IPS-NIHi7 (cell line): ENCODE measurements at regions not wholly inside any gene's neighbourhood (a gene's known extent, or its start where the extent isn't known, plus 50 kb on each side); places are given as distances from the start of the nearest gene placed in this dataset.
A peak's percentile ranks its signal among the peaks of the same experiment; 100 is the strongest.
"Not testable (repeated sequence)": the region's sequence is repeated elsewhere in the genome, so short reads cannot be mapped to it uniquely, and the experiment has no call there.

Experiments used
- DNase-seq: peaks from one replicate; pipeline ENCODE4 v3.0.0; 2012; ENCODE audit warnings: mixed read lengths; ENCODE audit errors: extremely low spot score

- DNase-seq: no peak
These were observed 1131.7 kb upstream of the LRRTM1 start for GRCh38 chr2:81436256-81436655.

- no peak for DNase-seq
These were observed 1108.1 kb upstream of the LRRTM1 start for GRCh38 chr2:81412681-81413080.

DNA sequence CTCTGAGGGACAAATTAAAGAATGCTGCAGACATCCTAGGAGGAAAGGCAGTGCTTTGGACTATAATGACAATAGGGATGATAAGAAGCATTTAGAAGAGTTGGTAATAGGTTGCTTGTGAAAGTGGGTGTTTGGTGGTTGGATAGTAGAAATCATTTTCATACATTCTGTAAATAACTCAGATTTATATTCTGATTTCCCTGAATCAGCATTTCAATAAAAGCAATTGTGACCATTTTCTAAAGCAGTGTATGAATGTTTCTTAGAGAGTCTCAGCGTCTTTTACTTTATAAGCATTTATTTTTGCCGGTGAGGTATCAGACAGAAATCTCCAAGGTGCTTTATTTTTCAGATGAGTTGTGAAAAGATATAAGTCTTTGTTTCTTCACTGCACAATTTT is 1099.0 kb upstream of the LRRTM1 start:
- DNase-seq: no peak

- DNase-seq: no peak
These were observed 1092.0 kb upstream of the LRRTM1 start for GRCh38 chr2:81396417-81397019.

GRCh38 chr2:81395746-81396145 is 1091.2 kb upstream of the LRRTM1 start:
- DNase-seq: no peak

DNA sequence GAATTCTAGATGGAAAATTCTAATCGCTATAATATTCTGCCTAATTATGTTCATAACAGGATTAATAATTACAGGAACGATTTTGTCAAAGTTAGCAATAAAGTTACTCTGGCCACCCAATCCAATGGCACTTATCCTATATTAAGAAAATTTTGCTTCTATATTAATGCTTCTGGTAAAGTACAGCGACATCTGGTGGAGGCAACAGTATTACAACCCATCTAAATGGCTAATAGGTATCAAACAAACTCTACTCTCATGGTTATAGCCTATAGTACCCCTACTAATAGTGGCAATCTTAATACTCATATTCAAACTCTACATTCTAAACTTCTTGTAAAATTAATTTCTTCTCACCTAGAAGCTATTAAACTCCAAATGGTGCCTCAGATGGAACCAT is 1084.7 kb upstream of the LRRTM1 start:
- DNase-seq: no peak

DNA sequence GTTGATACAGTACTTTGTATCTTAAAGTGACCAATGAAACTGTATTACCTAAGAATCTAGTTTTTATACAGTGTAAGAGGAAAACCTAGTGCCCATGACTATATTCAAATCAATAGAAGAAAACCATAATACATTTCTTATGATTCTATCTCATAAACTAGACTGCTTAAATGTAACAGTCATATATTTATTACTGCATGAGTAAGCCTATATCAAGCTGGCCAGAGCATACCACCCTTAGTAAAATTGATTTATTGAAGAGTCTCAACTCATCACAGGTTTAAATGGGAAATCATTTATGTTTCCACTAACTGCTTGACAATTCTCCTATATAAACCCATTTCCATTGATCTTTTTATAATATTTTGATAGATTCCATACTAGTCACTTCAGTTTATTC is 1059.2 kb upstream of the LRRTM1 start:
- no peak for DNase-seq

GRCh38 chr2:81362468-81362867 is 1057.9 kb upstream of the LRRTM1 start:
- not testable (repeated sequence) for DNase-seq

DNA sequence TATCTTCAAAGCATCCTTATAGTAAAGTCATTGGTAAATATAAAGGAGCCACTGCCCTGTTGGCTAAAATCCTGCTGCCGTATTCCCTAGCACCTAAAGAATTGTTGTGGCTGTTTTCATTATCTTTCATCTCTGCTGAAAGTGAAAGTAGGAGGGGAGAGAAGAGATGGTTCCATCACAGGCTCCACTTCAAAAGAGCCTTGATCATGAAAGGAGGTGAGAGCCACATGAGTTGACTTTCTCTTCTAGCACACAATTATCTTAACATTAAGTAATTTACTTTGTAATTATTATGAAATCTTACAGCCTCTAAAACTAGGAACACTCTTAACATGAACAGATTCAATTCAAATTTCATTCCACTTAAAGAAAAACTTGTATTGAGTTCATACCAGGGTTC is 1050.9 kb upstream of the LRRTM1 start:
- no peak for DNase-seq

DNA sequence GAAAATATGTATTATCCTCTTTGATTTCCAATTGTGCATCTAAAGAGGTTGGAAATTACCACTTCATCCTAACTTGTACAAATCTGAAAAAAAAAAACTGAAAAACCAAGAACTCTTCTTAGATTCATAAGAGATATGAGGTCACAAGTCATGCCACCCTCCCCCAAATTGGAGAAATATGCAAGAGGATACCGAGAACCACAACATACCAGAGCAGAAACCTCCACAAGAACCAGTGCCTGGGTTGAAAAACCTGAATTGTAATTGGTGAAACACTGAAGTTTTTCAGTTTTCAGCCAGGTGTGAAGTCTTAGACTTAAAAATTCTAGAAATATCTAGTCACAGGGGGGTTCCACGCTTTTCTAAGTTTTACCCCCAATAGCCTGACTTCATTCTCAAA is 1029.5 kb upstream of the LRRTM1 start:
- no peak for DNase-seq

DNA sequence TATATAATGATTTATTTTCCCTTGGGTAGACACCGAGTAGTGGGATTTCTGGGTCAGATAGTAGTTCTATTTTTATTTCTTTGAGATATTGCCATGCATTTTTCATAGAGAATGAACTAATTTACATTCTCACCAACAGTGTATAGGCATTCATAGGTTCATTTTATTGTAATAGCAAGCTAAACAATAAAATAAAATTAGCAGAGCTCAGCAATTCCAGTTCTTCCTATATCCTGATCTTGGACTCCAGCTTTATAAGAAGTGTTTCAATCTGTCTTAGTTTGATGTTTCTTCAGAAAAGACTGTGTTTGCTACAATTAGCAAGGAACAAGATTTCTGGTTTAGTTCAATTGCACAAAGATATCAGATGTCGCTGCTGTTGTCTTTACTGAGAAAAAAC is 1024.4 kb upstream of the LRRTM1 start:
- no peak for DNase-seq

DNA sequence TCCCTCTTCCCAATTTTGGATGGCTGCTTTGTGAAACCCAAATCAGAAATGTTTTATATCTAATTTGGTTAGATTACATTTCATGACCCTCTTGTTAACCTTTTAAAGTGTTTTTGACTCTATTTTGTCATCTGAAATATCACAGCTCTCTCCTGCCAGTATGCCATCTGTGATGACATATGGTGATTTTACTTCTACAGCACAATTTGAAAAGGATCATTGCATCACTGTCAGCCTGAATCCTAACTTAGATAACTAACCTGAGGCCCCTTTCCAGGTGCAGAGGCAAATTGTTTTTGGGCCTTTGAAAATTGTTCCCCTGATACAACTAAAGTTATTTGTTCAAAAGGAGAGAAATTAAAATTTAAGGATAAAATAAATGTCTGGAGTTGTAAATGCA is 1023.4 kb upstream of the LRRTM1 start:
- DNase-seq: no peak

GRCh38 chr2:81324046-81324445 is 1019.5 kb upstream of the LRRTM1 start:
- DNase-seq: peak; percentile 32

GRCh38 chr2:81304154-81304830 is 999.7 kb upstream of the LRRTM1 start:
- peak; percentile 12 for DNase-seq

DNA sequence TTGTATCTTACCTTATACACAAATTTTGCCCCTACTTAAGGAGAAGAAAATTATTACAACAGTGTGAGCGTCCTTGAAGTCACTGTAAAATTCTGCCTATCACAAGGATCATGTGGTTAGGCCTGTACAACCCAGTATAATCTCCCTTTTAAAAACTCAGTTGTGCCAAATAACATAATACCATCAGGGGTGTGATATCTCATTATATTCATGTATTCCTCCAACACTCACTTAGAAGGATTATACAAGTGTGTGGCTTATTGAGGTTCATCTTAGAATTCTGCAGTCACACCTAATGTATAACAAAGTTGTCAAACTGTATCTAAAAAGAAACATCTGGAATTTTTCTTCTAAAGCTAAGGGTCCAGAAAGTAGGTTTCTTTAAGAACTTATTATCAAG is 998.8 kb upstream of the LRRTM1 start:
- DNase-seq: no peak

DNA sequence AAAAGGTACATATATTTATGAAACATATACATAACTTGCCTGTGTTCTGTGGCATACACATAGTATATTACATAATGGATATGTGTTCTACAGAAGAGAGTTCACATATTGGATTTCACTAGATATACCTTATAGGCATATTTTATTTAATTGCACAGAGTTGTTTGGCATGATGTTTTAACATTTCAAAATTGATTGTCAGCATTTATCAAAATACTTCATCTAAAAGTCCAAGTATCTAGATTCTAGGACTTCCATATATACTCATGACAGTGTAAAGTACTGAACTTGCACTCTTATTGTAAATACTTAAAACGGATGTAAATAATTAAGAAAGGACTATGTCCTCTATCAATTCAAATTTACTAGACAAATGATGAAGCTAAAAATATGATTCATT is 995.3 kb upstream of the LRRTM1 start:
- DNase-seq: no peak

DNA sequence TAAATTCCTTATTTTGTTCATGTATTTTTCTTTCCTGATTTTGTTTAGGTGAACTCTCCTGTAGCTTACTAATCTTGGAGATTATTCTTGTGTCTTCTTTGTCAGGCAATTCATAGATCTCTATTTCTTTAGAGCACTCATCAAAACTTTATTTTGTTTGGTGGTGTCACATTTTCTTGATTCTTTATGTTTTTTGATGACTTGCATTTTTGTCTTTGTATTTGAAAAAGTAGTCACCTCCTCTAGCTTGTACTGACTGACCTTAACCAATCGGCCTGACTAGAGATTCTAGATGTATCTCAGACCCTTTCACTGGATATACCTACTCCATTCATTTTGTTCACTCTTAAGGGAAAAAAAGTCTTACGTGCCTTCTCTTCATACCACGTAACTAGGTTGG is 986.3 kb upstream of the LRRTM1 start:
- no peak for DNase-seq

- no peak for DNase-seq
These were observed 978.5 kb upstream of the LRRTM1 start for GRCh38 chr2:81283081-81283480.

DNA sequence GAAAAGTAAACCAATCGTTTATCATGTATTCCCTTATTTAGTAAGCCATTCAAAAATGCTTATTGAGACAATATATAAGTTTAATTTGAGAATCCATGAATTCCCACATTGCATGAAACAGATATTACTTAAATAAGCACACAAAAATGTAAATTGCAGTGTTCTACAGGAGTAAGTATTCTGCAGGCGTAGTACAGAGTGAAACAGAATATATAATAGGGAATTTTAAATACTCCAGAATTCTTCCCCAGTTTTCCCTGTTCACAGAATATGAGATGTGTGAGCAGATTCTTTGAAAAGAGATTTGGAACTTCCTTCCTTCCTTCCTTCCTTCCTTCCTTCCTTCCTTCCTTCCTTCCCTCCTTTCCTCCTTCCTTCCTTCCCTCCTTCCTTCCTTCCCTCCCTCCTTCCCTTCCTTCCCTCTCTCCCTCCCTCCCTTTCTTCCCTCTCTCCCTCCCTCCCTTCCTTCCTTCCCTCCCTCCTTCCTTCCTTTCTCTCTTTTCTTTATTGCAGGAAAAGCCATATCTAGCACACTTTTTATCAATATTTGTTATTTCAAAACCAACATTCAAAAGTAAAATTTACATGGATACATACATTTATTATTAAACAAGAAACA is 977.7 kb upstream of the LRRTM1 start:
- no peak for DNase-seq

DNA sequence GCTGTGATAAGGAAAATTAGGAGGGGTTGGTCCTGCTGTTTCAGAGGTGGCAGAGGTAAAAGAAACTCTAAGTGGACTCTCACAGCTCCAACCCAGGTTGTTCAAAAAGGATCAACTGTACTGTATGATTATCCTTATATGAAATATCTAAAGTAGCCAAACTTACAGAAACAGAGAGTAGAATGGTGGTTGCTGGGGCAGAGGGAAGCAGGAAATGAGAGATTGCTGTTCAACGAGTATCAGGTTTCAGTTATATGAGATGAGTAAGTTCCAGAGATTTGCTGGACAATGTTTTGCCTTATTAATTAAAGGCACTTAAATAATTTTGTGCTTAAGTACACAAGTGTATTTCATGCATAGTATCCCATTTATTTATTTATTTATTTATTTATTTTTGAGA is 972.0 kb upstream of the LRRTM1 start:
- no peak for DNase-seq

GRCh38 chr2:81266106-81266505 is 961.6 kb upstream of the LRRTM1 start:
- peak; percentile 15 for DNase-seq

DNA sequence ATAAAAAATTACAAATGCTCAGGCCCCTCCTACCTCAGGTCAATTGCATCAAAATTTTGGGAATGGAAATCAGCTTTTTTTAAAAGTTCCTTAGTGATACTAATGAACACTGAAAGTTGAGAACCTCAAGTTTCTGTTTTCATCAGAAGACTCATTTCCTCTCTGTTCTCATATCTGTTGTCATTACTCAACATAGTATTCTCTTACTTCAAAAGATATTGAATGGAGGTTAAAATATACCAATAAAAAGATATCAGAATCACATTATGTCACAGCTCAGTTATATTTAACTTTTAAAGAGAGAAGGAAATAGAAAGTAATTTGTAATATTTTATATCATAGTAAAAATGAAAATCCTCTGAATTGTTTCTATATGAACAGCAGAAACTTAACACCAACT is 959.4 kb upstream of the LRRTM1 start:
- no peak for DNase-seq

- DNase-seq: no peak
These were observed 955.8 kb upstream of the LRRTM1 start for GRCh38 chr2:81260320-81260719.
